OCI-M1 (cell line): ENCODE measurements at regions not wholly inside any gene's neighbourhood (a gene's known extent, or its start where the extent isn't known, plus 50 kb on each side); places are given as distances from the start of the nearest gene placed in this dataset.
A peak's percentile ranks its signal among the peaks of the same experiment; 100 is the strongest.
"Not testable (repeated sequence)": the region's sequence is repeated elsewhere in the genome, so short reads cannot be mapped to it uniquely, and the experiment has no call there.

Source experiments
- DNase-seq: peaks from one replicate; lab custom pipeline; 2025; lab: John Stamatoyannopoulos, UW

GRCh38 chr5:51559339-51559738 lies 176.1 kb downstream of the ISL1 start:
- no peak for DNase-seq

DNA sequence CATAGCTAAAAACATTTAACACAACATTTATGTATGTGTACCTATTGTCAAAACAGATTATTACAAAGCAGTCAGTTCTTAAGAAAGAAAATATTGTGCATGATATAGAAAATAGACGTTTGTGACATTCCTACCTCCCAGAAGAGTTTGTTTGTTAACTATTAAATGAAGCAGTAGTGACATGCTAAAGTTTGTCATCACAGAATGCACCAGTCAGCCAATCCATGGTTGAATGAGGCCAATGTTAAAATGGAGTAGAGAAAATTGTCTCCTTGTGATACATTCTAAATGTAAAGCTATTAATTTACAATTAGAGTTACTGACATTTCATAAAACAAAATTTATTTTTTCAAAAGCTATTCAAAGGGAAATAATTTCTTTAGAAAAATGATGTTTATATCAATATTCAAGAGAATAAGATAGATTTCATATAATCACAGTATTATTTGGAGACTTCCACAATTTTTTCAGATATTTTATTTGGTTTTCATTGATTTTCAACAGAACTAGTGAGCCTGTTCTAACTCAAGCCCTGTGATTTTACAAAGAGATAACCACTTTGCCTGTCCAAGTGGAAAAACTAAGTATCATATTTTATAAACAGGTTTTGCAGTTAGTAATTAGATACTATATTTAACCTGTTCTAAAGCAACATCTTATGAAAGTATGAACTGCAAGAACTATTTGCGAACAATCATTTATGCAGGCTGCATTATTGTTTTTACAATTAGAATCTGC lies 176.8 kb downstream of the ISL1 start:
- DNase-seq: no peak

- DNase-seq: no peak
Measured at GRCh38 chr5:51566953-51567352, 183.7 kb downstream of the ISL1 start.

GRCh38 chr5:51567636-51568035 lies 184.4 kb downstream of the ISL1 start:
- DNase-seq: peak; percentile 8

DNA sequence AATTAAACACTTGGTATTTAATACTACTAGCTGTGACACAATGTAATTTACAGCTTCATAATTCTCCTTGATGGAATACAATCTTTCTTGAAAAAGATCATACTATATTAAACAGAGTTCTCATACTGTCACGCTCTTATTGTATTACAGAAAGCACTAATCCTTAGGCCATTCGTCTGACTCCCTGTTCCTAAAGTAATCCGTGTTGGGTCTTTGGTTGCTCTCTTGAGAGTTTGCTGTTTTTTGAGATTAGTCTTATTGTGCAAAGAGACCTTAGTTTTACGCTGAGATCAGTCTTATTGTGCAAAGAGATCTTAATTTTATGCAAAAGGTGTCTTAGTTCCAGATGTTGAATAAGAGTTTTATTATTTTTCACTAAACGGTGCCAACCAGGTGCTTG lies 190.6 kb downstream of the ISL1 start:
- DNase-seq: no peak

DNA sequence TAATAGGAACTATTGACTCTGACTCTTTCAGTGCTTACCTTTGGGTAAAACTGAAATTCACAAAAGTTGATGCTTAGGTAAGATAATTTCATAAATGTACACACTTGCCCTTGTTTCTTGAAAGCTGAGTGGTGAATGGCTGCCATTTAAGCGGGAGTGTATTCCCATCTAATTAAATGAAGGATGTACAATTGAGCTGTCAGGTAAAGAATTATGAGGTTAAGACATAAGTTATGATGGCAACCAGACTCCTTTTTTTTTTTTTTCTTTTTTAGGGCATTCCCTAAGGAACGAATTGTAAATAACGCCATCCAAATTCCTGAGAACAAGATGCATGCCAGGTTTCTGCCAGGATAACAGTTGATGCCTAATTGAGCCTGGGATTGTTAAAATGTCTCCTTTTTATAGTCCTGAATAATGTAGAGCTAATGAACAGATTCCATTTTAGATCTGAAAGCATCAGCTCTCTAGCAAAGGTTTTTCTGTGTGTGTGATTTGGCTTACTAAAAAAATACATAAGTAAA lies 199.7 kb downstream of the ISL1 start:
- DNase-seq: no peak

DNA sequence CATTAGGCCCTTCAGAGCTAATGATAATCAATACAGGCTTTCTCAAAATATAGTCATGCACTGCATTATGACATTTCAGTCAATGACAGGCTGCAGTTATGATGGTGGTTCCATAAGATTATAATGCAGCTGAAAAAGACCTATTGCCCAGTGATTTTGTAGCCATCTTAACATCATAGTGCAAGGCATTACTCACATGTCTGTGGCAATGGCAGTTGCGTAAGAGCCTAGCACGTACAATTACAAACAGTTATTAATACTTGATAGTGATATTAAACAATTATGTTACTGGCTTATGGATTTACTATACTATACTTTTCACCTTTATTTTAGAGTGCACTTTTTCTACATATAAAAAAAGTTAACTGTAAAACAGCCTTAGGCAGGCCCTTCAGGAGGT lies 214.8 kb downstream of the ISL1 start:
- no peak for DNase-seq

GRCh38 chr5:51599587-51599986 lies 216.3 kb downstream of the ISL1 start:
- no peak for DNase-seq

GRCh38 chr5:51604324-51604723 lies 221.1 kb downstream of the ISL1 start:
- DNase-seq: no peak

GRCh38 chr5:51606921-51607320 lies 223.7 kb downstream of the ISL1 start:
- DNase-seq: no peak

DNA sequence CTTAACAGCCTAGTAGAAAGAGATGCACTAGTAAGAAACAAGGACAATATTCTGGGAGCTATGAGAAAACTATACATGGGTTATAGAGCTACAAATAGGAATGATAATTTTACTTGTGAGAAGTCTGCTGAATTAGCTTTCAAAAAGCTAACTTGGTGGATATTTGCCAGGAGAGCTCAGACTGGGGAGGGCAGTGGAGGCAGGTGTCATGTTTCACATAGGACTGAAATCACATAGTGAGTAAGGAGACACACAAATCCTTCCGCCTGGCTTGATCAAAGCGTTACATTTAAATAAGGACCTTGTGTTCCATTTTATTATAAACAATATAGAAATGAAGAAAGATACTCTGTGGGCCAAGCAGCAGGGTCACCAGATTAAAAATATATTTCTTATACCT lies 235.0 kb downstream of the ISL1 start:
- no peak for DNase-seq

DNA sequence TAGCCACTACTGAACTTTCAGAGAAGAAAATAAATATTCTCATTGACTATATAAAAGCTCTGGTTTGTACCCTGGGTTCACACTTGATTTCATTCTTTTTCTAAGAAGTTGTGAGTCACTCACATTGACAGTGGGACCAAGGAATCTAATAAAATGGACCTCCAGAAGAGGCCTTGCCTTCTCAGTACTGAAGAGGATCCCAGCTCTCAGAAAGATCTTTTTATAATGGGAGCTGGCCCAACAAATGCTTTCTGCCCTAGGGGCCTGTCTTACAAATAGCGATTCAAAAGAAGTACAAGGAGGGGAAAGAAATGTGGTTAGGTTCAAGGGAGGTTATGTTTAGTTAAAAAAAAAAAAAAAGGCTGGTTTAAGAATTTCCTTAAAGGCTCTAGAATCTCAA lies 237.9 kb downstream of the ISL1 start:
- DNase-seq: no peak

DNA sequence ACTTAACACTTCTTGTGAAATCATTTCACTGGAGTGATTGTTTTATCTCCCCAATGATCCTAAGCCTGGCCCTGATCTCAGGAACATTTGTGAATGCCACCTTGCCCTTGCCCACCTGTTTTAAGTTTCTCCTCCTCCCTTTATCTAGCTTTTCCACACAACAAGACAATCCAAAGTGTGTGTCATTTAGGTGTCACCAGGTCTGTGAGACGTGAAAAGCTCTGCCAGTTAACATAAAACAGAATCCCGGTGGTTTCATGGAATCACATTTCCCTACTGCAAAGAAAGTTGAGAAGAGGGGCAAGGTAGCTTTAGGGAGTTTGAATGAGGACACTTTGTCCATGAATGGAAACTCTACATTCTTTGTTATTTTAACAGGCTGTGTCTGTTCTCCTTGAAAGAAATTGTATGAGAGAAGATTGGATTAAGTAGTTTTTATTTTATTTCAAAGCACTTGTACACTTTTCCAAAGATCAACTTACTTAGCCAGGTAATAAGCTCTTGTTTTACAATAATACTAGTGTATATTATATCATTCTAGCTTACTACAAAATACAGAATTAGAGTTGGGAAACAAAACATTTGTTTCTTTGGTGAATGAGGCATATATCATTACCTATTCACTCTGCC lies 239.0 kb downstream of the ISL1 start:
- DNase-seq: no peak

DNA sequence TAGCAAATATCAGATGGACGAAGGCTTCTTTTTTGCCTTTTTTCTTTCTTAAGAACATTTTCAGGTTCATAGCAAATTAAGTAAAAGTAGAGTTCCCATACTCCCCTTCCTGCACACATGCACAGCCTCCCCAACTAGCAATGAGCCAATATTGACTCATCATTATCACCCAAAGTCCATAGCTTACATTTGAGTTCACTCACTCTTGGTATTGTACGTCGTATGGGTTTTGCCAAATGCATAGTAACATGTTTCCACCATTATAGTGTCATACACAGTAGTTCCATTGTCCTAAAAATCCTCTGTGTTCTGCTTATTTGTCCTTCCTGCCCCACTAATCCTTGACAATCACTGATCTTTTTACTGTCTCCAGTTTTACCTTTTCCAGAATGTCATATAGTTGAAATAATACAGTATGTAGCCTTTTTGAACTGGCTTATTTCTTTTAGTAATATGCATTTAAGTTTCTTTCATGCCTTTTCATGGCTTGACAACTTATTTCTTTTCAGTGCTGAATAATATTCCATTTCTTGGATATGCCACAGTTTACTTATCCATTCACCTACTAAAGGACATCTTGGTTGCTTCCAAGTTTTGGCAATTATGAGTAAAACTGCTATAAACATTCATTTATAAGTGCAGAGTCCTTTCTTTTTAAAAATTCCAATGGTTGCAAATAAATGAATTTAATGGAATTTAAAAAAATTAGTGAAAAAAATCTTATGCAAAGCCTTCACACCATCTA lies 242.1 kb downstream of the ISL1 start:
- no peak for DNase-seq

GRCh38 chr5:51632027-51632426 lies 248.8 kb downstream of the ISL1 start:
- DNase-seq: no peak

- DNase-seq: no peak
Measured at GRCh38 chr5:51632793-51633192, 249.5 kb downstream of the ISL1 start.

GRCh38 chr5:51636973-51637372 lies 253.7 kb downstream of the ISL1 start:
- DNase-seq: not testable (repeated sequence)

DNA sequence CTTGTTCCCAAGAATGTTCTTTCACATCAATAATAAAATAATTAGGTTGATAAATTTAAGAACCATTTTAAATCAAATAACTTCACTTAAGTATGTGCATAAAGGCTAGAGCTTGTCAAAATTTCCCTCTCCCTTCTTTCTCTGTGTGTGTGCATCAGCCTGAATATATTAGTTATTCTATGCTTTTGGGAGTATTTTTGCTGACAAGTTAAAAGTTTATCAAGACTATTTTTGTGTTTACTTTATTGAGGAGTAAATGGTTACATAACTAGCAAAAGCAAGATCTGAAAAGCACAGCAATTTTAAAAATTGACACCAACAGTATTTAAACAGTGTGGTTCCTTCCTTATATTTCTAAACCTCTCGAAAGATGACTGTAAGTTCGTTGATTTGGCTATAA lies 261.7 kb downstream of the ISL1 start:
- DNase-seq: no peak

DNA sequence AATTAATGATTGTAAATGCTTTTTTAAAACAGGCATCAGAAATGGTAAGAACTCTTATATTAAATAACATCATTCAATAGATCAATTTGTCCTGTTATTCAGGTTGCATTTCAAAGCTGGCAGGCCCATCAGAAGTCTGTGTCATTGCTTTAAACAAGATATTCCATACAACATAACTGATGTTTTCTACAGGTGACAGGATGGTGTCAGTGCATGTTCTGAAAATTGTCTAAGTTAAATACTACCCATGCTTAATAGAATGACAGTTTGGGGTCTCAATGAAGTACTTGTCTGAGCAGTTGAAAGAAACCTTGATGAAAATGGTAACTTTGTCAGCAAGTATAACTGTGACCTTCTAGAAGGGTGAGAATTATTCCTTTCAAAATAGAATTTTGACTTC lies 263.2 kb downstream of the ISL1 start:
- DNase-seq: no peak

- DNase-seq: no peak
Measured at GRCh38 chr5:51650824-51651223, 267.6 kb downstream of the ISL1 start.

DNA sequence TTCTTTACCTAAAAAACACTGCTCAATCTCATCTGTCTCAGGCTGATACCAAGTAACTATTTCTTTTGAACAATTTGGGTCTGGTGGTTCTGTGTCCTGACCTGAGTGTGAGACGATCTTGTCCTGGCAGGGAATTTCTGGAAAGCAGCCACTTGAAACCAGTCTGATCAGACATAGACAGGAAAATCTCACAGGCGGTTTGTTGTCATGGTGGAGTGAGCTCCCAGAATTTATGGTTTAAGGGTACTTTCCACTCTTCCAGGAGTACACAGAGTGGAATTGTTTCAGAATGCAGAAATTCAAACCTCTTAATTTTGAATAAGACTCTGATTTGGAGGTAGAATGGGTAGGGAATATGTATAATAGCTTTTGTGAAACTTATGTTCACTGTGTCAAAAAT lies 268.2 kb downstream of the ISL1 start:
- no peak for DNase-seq

DNA sequence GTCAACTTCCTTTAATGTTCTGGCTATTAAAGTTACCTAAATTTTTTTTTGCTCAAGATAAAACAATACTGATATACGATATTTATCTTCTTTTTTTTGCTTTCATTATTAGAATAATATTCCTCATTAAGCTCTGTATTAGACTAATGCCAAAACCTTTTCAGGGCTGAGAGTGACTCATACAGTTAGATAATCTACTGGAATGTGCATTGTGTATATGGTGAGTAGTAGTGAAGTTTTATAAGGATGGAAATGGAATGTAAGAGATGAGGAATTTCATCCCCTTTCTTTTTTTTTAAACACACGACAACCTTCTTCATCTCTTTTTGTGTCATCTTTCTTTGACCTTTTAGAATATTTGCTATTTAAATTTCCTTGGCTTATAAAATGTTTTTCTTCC lies 268.6 kb downstream of the ISL1 start:
- no peak for DNase-seq

DNA sequence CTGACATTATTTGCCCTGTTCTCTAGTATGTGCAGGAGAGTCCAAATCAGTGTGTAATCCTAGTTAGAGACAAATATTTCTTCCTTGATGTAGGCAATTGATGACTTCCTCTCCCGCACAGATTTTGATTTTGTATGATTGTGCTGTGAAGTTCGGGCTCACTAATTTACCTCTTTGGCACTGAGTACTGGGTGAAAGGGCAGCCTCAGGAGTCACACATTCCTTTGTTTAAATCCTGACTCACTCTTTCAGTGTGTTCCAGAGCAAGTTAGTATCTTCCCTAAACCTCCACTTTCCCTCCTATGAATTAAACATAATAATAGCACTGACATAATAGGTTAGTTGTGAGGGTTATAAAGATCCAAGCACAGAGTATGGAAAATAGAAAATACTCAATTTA lies 269.7 kb downstream of the ISL1 start:
- DNase-seq: no peak
